T-cell (primary cell): ENCODE measurements at regions not wholly inside any gene's neighbourhood (a gene's known extent, or its start where the extent isn't known, plus 50 kb on each side); places are given as distances from the start of the nearest gene placed in this dataset.

Experiments
- ATAC-seq, 4 experiments: fragments of 200-7000 bp in 3 of 4; fragments of 150-1000 bp in 1 of 4; cut with Tn5 transposase; replicated peaks in 1 of 4; 1 replicate in 3 of 4; 2 replicates in 1 of 4; pipeline ENCODE4 v1.10.0; 2021; ENCODE audit warnings: moderate library complexity in 3 of 4, mild to moderate bottlenecking in 2 of 4, moderate number of reproducible peaks in 1 of 4
- CTCF ChIA-PET, 2 donors: fragments of 300-600 bp; sonication (Branson Sonifier 250); formaldehyde crosslinking; loops; one replicate each; lab custom pipeline; 2022; ENCODE audit warnings: antibody characterized with exemption in 2 of 2; lab: Charles Lee
- POLR2A ChIA-PET, 2 donors: fragments of 300-600 bp; sonication (Branson Sonifier 250); formaldehyde crosslinking; loops; one replicate each; lab custom pipeline; 2022; ENCODE audit warnings: antibody characterized with exemption in 2 of 2; lab: Charles Lee
- DNase-seq, 35 experiments: peaks; one replicate each; pipeline versions ENCODE4 v3.0.0 to v3.0.0-alpha.2; 2013 to 2023
- H3K27ac ChIP-seq: one replicate; pipeline ENCODE4 v1.5.1; 2013; ENCODE audit warnings: low read length
- H3K27me3 ChIP-seq, 2 experiments: replicated peaks in 1 of 2; 1 replicate in 1 of 2; 2 replicates in 1 of 2; pipeline versions ENCODE4 v1.6.1 to v1.7.0; 2013; ENCODE audit warnings: low read length in 1 of 2, mixed read lengths in 1 of 2; ENCODE audit not compliant: control insufficient read depth in 2 of 2, insufficient read depth in 2 of 2; ENCODE audit errors: extremely low read depth in 1 of 2
- H3K36me3 ChIP-seq, 2 donors: 1 replicate in 1 of 2; 2 replicates in 1 of 2; pipeline versions ENCODE4 v1.6.1 to v1.7.0; 2013; ENCODE audit warnings: low read length in 1 of 2; ENCODE audit not compliant: control insufficient read depth in 2 of 2, insufficient read depth in 1 of 2; ENCODE audit errors: extremely low read depth in 1 of 2
- H3K4me1 ChIP-seq, 2 experiments: 1 replicate in 1 of 2; 2 replicates in 1 of 2; pipeline versions ENCODE4 v1.6.1 to v1.7.0; 2013; ENCODE audit warnings: low read length in 2 of 2, mixed read lengths in 1 of 2; ENCODE audit not compliant: insufficient read depth in 2 of 2, control insufficient read depth in 1 of 2; ENCODE audit errors: extremely low read depth in 1 of 2
- H3K4me3 ChIP-seq, 2 donors: 1 replicate in 1 of 2; 2 replicates in 1 of 2; pipeline versions ENCODE4 v1.5.1 to v1.7.0; 2013; ENCODE audit warnings: mild to moderate bottlenecking in 2 of 2, low read length in 1 of 2, moderate library complexity in 1 of 2; ENCODE audit not compliant: control insufficient read depth in 1 of 2; ENCODE audit errors: extremely low read depth in 1 of 2
- H3K9me3 ChIP-seq: 2 replicates; pipeline ENCODE4 v1.7.0; 2013
- H3K27ac Mint-ChIP-seq, 2 donors: one replicate each; pipeline ENCODE4 v1.8.0; 2020 to 2021; ENCODE audit warnings: mild to moderate bottlenecking in 2 of 2, mixed read lengths in 2 of 2
- H3K27me3 Mint-ChIP-seq, 2 donors: one replicate each; pipeline ENCODE4 v1.8.0; 2021 to 2022; ENCODE audit warnings: mixed read lengths in 2 of 2
- H3K36me3 Mint-ChIP-seq: one replicate; pipeline ENCODE4 v1.8.0; 2021; ENCODE audit warnings: mixed read lengths
- H3K4me1 Mint-ChIP-seq, 3 donors: one replicate each; pipeline ENCODE4 v1.8.0; 2020 to 2022; ENCODE audit warnings: mixed read lengths in 3 of 3, mild to moderate bottlenecking in 1 of 3
- H3K4me3 Mint-ChIP-seq, 3 donors: one replicate each; pipeline ENCODE4 v1.8.0; 2020 to 2022; ENCODE audit warnings: mild to moderate bottlenecking in 3 of 3, mixed read lengths in 3 of 3, moderate library complexity in 3 of 3
- H3K9me3 Mint-ChIP-seq, 3 donors: one replicate each; pipeline ENCODE4 v1.8.0; 2020 to 2022; ENCODE audit warnings: mixed read lengths in 3 of 3
- WGBS: methylation state at CpG from one replicate; pipeline ENCODE4 v1.1.5; 2013; ENCODE audit warnings: missing lambda C conversion rate; ENCODE audit not compliant: insufficient coverage; 5-methylcytosine and 5-hydroxymethylcytosine counted together

DNA sequence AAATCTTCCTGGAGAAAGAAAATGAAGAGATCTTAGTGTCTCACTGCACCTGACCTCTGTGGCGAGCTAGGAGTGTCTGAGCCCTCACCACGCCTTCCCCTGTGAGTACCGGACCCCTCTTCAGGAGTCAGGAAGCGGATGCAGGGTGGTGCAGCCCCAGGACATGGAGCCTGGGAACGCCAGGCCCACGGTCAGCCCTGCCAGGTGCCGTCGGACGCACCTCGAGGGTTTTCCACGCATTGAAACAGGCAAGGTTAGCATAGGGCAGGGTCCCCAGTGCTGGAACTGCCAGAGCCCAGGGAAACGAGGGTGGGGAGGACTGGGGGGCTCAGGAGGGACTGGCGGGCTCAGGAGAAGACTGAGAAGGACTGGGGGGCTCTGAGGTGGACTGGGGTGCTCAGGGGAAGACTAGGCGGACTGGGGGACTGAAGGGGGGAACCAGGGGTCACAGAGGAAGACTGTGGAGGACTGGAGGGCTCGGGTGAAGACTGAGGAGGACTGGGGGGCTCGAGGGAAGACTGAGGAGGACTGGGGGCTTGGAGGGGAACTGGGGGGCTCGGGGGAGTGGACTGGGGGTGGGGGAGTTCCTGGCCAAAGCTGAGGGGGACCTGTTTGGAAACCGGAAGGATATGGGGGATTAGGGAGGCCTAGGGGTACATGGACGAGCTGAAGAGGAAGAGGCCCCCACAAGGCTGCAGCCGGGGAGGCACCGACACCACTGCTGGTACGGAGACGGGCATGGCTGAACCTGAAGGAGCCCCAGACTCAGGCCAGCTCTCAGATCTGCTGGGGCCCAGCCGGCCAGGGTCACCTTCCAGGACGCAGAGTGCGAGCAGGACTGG, 65.2 kb upstream of the SNTG2 start:
- peaks cover 33 to 34% of the 10 kb centered on the region in 2 donors for H3K27me3 Mint-ChIP-seq

DNA sequence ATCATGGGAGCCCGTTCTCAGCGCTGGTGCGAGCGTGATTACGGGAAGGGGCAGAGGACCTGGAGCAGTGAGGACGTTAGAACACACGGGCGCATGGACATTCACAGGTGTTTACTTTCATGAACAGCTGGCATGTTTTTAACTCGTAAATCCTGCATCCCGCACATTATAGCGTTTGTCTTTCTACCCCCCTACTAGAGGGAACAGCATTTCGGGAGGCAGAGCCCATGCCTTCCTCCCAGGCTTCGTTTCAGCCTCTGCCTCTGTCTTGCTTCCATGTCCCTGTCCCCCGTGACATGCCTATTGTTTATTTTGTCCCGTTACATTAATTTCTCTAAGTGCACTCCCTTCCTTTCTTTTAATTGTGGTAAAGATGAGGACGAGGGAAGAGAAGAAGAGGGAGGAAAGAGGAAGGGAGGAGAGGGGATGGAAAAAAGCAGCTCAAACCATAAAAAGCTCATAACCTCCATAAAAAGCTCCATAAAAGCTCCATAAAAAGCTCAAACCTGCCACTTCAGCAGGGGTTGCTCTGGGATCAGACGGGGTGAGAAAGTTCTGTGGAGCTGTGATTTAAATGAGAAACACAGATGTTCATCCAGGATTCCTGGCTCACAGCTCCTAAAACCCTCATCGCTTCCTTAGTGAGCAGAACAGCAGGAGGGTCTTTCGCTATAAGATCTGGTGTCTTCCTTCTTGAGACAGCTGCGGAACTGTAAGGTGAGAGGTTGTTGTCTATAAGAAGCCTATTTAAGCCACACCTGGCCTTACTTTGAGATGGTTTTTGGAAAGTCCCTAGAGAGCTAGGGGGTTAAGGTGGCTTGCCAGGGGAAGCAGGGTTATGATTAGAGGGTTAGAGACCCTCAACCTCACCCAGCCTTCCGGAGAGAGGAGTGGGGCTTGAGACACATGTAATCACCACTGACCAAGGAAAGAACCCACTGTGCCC, 66.6 kb upstream of the SNTG2 start:
- Mint-ChIP-seq H3K27ac (no peak overlapping the region), H3K4me1 (no peaks in the 10 kb centered on the region), H3K36me3 (no peaks in the 10 kb centered on the region), H3K4me3 (no peak overlapping the region), H3K27me3 (peaks cover 28 to 30% of the 10 kb centered on the region in 2 donors), H3K9me3 (no peaks in the 10 kb centered on the region)
- WGBS: 72% methylated on average over 7 of the region's 21 CpGs
- ChIA-PET CTCF (no interaction called here), POLR2A (no interaction called here)
- Histone ChIP-seq H3K4me1 (no peaks in the 10 kb centered on the region), H3K9me3 (no peaks in the 10 kb centered on the region), H3K4me3 (no peak overlapping the region), H3K27me3 (peaks cover 0 to 57% of the 10 kb centered on the region in 2 experiments), H3K36me3 (no peaks in the 10 kb centered on the region), H3K27ac (no peak overlapping the region)
- no peak for DNase-seq
- no peak for ATAC-seq

More for the DNA sequence above, 65.2 kb upstream of the SNTG2 start:
- H3K4me1 ChIP-seq: no peaks in the 10 kb centered on the region
- no peaks in the 10 kb centered on the region for H3K9me3 ChIP-seq
- ATAC-seq (no peak), DNase-seq (peak in 1 of 35 experiments; percentile 14)
- no peaks in the 10 kb centered on the region for H3K36me3 Mint-ChIP-seq
- ChIA-PET POLR2A (no interaction called here), CTCF (interaction anchor here in 1 of 2 donors (0.6 kb wide), 1 partner anchor 420 kb away, joined by 4 read pairs; no protein-coding TSS in a partner anchor)
- no peak overlapping the region for H3K4me3 Mint-ChIP-seq
- 65% methylated on average over 22 of the region's 26 CpGs for WGBS
- H3K9me3 Mint-ChIP-seq: no peaks in the 10 kb centered on the region
- no peak overlapping the region for H3K27ac ChIP-seq
- H3K27ac Mint-ChIP-seq: no peak overlapping the region
- no peak overlapping the region for H3K4me3 ChIP-seq
- H3K27me3 ChIP-seq: peaks cover 0 to 59% of the 10 kb centered on the region in 2 experiments
- no peaks in the 10 kb centered on the region for H3K4me1 Mint-ChIP-seq
- no peaks in the 10 kb centered on the region for H3K36me3 ChIP-seq

GRCh38 chr2:883260-883802, 67.3 kb upstream of the SNTG2 start:
- ATAC-seq: no peak
- Mint-ChIP-seq H3K27me3 (peaks cover 27 to 30% of the 10 kb centered on the region in 2 donors), H3K36me3 (no peaks in the 10 kb centered on the region), H3K27ac (no peak overlapping the region), H3K9me3 (no peaks in the 10 kb centered on the region), H3K4me1 (no peaks in the 10 kb centered on the region), H3K4me3 (no peak overlapping the region)
- POLR2A ChIA-PET: no interaction called here
- Histone ChIP-seq H3K9me3 (no peaks in the 10 kb centered on the region), H3K4me1 (no peaks in the 10 kb centered on the region), H3K36me3 (no peaks in the 10 kb centered on the region), H3K4me3 (no peak overlapping the region), H3K27me3 (peaks cover 0 to 55% of the 10 kb centered on the region in 2 experiments), H3K27ac (no peak overlapping the region)
- CTCF ChIA-PET: no interaction called here
- 82% methylated on average over 14 of the region's 14 CpGs for WGBS
- DNase-seq: no peak

- H3K4me3 Mint-ChIP-seq: no peak overlapping the region
- DNase-seq: no peak
- Histone ChIP-seq H3K4me1 (no peaks in the 10 kb centered on the region), H3K9me3 (no peaks in the 10 kb centered on the region), H3K4me3 (no peak overlapping the region), H3K27ac (no peak overlapping the region), H3K36me3 (no peaks in the 10 kb centered on the region), H3K27me3 (peaks cover 0 to 46% of the 10 kb centered on the region in 2 experiments)
- POLR2A ChIA-PET: no interaction called here
- no peaks in the 10 kb centered on the region for H3K36me3 Mint-ChIP-seq
- H3K4me1 Mint-ChIP-seq: no peaks in the 10 kb centered on the region
- H3K9me3 Mint-ChIP-seq: no peaks in the 10 kb centered on the region
- CTCF ChIA-PET: no interaction called here
- 74% methylated on average over 5 of the region's 11 CpGs for WGBS
- no peak for ATAC-seq
- H3K27ac Mint-ChIP-seq: no peak overlapping the region
- H3K27me3 Mint-ChIP-seq: peaks cover 22 to 30% of the 10 kb centered on the region in 2 donors
These were observed 69.3 kb upstream of the SNTG2 start for GRCh38 chr2:881204-881918.

GRCh38 chr2:880201-880970, 70.3 kb upstream of the SNTG2 start:
- peaks cover 22 to 30% of the 10 kb centered on the region in 2 donors for H3K27me3 Mint-ChIP-seq
- DNase-seq (no peak), ATAC-seq (no peak)
- Histone ChIP-seq H3K27me3 (peaks cover 0 to 49% of the 10 kb centered on the region in 2 experiments), H3K36me3 (no peaks in the 10 kb centered on the region), H3K4me3 (no peak overlapping the region), H3K27ac (no peak overlapping the region), H3K4me1 (no peaks in the 10 kb centered on the region), H3K9me3 (no peaks in the 10 kb centered on the region)
- CTCF ChIA-PET: no interaction called here
- no peaks in the 10 kb centered on the region for H3K4me1 Mint-ChIP-seq
- POLR2A ChIA-PET: no interaction called here
- H3K9me3 Mint-ChIP-seq: no peaks in the 10 kb centered on the region
- H3K36me3 Mint-ChIP-seq: no peaks in the 10 kb centered on the region
- no peak overlapping the region for H3K27ac Mint-ChIP-seq
- 97% methylated on average over 18 of the region's 29 CpGs for WGBS
- H3K4me3 Mint-ChIP-seq: no peak overlapping the region
